ENCODE measurements at regions not wholly inside any gene's neighbourhood (a gene's known extent, or its start where the extent isn't known, plus 50 kb on each side); places are given as distances from the start of the nearest gene placed in this dataset.

DNA sequence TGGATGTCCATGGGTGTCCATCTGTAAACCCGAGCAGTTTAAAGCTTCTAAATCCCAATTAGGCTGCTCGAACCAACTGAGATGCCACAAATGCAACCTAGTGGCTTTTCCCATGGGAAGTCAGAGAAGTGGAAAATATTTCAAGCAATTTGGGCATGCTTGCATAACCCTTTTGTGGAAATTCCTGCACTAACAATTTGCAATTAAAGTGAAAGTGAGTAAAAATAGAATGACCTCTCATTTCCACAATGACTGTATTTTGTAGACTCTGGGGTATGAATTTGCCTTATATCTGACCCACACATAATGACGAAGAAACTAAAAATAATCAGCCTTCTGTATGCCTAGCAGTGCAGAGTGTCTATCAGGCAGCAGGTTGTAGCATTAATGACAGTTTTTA lies 91.8 kb upstream of the TSC22D1 start:
- TF ChIP-seq, protein P1, sequence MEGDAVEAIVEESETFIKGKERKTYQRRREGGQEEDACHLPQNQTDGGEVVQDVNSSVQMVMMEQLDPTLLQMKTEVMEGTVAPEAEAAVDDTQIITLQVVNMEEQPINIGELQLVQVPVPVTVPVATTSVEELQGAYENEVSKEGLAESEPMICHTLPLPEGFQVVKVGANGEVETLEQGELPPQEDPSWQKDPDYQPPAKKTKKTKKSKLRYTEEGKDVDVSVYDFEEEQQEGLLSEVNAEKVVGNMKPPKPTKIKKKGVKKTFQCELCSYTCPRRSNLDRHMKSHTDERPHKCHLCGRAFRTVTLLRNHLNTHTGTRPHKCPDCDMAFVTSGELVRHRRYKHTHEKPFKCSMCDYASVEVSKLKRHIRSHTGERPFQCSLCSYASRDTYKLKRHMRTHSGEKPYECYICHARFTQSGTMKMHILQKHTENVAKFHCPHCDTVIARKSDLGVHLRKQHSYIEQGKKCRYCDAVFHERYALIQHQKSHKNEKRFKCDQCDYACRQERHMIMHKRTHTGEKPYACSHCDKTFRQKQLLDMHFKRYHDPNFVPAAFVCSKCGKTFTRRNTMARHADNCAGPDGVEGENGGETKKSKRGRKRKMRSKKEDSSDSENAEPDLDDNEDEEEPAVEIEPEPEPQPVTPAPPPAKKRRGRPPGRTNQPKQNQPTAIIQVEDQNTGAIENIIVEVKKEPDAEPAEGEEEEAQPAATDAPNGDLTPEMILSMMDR (conservative IDR thresholded peaks at IDR 0.05; ENCODE audit: low read depth, low read length) = no peak
- TF ChIP-seq EZH2 (IDR thresholded peaks at IDR 0.05; ENCODE audit: low read length, unreplicated experiment) (no peak), EZH2phosphoT487 (IDR thresholded peaks at IDR 0.05; ENCODE audit: borderline replicate concordance, low read length) (no peak)

Data from PC-3 (cell line).